ENCODE measurements at regions not wholly inside any gene's neighbourhood (a gene's known extent, or its start where the extent isn't known, plus 50 kb on each side); places are given as distances from the start of the nearest gene placed in this dataset.

GRCh38 chr16:82405736-82406135 lies 221.0 kb upstream of the CDH13 start:
- no peak for DNase-seq (ENCODE audit: low spot score)

- DNase-seq (ENCODE audit: low spot score), result no peak
Measured at GRCh38 chr16:82404586-82405315, 222.0 kb upstream of the CDH13 start.

- DNase-seq (ENCODE audit: low spot score), result no peak
Measured at GRCh38 chr16:82402665-82403218, 224.0 kb upstream of the CDH13 start.

- DNase-seq (ENCODE audit: low spot score), result no peak
Measured at GRCh38 chr16:82400046-82400445, 226.7 kb upstream of the CDH13 start.

- DNase-seq (ENCODE audit: low spot score), result no peak
Measured at GRCh38 chr16:82396509-82396908, 226.5 kb upstream of the MPHOSPH6 start.

GRCh38 chr16:82395212-82395611 lies 225.2 kb upstream of the MPHOSPH6 start:
- DNase-seq (ENCODE audit: low spot score), result no peak

- DNase-seq (ENCODE audit: low spot score), result no peak
Measured at GRCh38 chr16:82391690-82392089, 221.7 kb upstream of the MPHOSPH6 start.

- no peak for DNase-seq (ENCODE audit: low spot score)
Measured at GRCh38 chr16:82389956-82390650, 220.1 kb upstream of the MPHOSPH6 start.

- DNase-seq (ENCODE audit: low spot score), result no peak
Measured at GRCh38 chr16:82386761-82387160, 216.7 kb upstream of the MPHOSPH6 start.

- DNase-seq (ENCODE audit: low spot score), result no peak
Measured at GRCh38 chr16:82384949-82385348, 214.9 kb upstream of the MPHOSPH6 start.

GRCh38 chr16:82384017-82384416 lies 214.0 kb upstream of the MPHOSPH6 start:
- DNase-seq (ENCODE audit: low spot score), result no peak

- no peak for DNase-seq (ENCODE audit: low spot score)
Measured at GRCh38 chr16:82382521-82382920, 212.5 kb upstream of the MPHOSPH6 start.

- no peak for DNase-seq (ENCODE audit: low spot score)
Measured at GRCh38 chr16:82379551-82379950, 209.5 kb upstream of the MPHOSPH6 start.

GRCh38 chr16:82373976-82374375 lies 204.0 kb upstream of the MPHOSPH6 start:
- no peak for DNase-seq (ENCODE audit: low spot score)

- no peak for DNase-seq (ENCODE audit: low spot score)
Measured at GRCh38 chr16:82370282-82370681, 200.3 kb upstream of the MPHOSPH6 start.

GRCh38 chr16:82368041-82368440 lies 198.0 kb upstream of the MPHOSPH6 start:
- DNase-seq (ENCODE audit: low spot score), result peak; percentile 17

GRCh38 chr16:82366462-82366861 lies 196.4 kb upstream of the MPHOSPH6 start:
- no peak for DNase-seq (ENCODE audit: low spot score)

GRCh38 chr16:82364690-82365089 lies 194.7 kb upstream of the MPHOSPH6 start:
- no peak for DNase-seq (ENCODE audit: low spot score)

- no peak for DNase-seq (ENCODE audit: low spot score)
Measured at GRCh38 chr16:82363026-82363816, 193.2 kb upstream of the MPHOSPH6 start.

- DNase-seq (ENCODE audit: low spot score), result no peak
Measured at GRCh38 chr16:82361885-82362284, 191.9 kb upstream of the MPHOSPH6 start.

GRCh38 chr16:82360024-82360783 lies 190.2 kb upstream of the MPHOSPH6 start:
- DNase-seq (ENCODE audit: low spot score), result no peak
